Right renal pelvis (tissue), 4 donors: ENCODE measurements at regions not wholly inside any gene's neighbourhood (a gene's known extent, or its start where the extent isn't known, plus 50 kb on each side); places are given as distances from the start of the nearest gene placed in this dataset.
"Not testable (repeated sequence)": the region's sequence is repeated elsewhere in the genome, so short reads cannot be mapped to it uniquely, and the experiment has no call there.

Source experiments
- DNase-seq, 4 donors: peaks; one replicate each; pipeline ENCODE4 v3.0.0-alpha.2; 2013; ENCODE audit warnings: low read depth in 4 of 4, low spot score in 3 of 4, missing footprints in 1 of 4

DNA sequence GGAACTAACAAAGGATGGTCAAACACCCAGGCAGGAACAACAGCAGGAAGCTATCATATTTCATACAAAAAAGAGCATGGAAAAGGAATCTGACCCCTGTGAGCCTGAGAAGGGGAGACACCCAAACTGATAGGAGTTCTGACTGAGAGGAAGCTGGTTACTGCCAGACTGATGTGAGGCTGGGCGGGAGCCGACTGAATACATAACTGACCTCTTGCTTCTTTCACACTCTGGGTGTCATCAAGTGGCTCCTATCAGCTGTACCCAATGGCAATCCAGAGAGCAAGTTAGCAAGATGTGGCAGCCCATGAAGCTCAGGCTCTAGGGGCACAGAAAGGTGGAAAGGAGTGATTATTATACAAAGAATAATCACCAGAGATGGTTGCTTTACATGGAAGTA lies 795.1 kb upstream of the HS3ST5 start:
- no peak for DNase-seq

DNA sequence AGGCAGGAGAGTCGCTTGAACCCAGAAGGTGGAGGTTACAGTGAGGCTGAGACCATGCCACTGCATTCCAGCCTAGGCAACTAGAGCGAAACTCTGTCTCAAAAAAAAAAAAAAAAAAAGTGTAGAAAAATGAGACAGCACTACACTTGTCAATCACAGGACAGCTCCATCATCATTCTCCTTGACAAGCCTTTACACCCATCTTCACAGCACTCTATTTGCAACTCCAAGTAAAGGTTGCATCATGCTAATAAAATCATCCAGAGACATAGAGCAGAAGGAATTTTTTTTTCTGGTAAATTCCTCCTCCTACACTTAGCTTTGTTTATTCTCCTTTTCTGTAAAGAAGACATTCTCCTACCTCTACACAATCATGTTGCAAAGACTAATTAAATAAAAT lies 791.0 kb upstream of the HS3ST5 start:
- DNase-seq, result no peak

DNA sequence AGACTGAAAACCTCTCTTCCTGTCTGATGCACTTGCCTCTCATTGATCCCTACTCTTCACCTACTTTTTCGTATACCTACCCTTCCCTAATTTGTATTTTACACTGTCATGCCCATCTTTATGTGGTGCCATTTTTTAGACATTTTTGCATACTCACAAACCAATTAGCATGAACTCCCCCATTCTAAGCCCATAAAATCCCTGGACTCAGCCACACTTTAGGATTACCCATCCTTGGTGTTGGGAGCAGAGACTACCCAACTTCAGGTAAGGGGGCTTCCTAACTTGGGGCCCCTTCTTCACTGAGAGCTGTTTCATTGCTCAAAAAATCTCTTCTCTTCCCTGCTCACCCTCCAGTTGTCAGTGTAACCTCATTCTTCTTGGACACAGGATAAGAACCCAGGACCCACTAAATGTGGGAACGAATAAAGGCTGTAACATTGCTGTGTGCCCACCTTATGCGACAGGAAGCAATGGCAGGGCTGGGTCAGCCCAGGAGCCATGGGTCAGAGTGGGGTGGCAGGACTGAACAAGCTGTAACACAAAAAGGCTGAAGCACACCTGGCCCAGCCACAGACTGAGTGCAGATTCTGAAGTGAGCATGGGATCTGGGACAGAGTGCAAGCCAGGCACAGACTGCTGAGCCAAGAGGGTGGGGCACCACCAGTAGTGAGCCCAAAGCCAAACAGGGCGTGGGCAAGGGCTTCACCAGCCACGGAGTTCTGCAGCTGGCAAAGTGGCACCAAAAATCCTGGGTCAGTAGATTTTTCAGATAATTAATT lies 789.1 kb upstream of the HS3ST5 start:
- no peak for DNase-seq

DNA sequence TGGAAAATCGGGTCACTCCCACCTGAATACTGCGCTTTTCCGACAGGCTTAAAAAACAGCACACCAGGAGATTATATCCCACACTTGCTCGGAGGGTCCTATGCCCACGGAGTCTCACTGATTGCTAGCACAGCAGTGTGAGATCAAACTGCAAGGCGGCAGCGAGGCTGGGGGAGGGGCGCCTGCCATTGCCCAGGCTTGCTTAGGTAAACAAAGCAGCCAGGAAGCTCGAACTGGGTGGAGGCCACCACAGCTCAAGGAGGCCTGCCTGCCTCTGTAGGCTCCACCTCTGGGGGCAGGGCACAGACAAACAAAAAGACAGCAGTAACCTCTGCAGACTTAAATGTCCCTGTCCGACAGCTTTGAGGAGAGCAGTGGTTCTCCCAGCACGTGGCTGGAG lies 778.7 kb upstream of the HS3ST5 start:
- DNase-seq, result not testable (repeated sequence)

- DNase-seq, result no peak
These were observed 777.6 kb upstream of the HS3ST5 start for GRCh38 chr6:115120391-115120790.

- DNase-seq, result no peak
These were observed 748.6 kb upstream of the HS3ST5 start for GRCh38 chr6:115091461-115091860.

DNA sequence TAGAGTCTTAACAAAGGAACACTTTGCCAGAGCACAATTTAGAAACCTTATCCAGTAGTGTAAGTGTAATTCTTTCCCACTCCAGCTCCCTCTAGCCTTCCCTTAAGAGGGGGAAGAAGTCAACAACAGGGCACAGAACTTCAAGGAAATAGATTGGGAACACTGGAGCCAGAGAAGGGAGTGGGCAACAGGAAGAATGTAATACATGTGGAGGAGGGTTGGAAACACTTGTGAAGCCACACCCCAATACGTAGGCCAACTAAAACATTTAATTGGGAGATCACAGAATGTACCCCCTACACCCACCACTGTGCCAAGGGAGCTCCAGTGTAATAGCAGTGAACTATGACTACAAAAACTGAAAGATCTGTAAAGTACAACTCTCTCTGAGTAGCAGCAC lies 735.7 kb upstream of the HS3ST5 start:
- no peak for DNase-seq

DNA sequence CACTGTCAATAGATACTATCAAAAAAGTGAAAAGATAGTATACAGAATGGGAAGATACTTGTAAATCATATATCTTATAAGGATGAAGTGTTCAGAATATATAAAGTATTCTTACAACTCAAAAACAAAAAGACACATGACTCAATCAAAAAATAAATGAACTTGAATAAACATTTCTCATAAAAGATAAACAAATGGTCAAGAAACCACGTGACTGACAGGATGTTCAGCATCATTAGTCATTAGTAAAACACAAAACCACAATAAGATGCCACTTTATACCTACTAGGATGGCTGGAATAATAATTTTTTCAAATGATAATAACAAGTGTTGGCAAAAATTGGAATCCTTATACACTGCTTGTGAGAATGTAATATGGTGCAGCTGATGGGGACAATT lies 729.1 kb upstream of the HS3ST5 start:
- no peak for DNase-seq

GRCh38 chr6:115067690-115068447 lies 725.0 kb upstream of the HS3ST5 start:
- no peak for DNase-seq

DNA sequence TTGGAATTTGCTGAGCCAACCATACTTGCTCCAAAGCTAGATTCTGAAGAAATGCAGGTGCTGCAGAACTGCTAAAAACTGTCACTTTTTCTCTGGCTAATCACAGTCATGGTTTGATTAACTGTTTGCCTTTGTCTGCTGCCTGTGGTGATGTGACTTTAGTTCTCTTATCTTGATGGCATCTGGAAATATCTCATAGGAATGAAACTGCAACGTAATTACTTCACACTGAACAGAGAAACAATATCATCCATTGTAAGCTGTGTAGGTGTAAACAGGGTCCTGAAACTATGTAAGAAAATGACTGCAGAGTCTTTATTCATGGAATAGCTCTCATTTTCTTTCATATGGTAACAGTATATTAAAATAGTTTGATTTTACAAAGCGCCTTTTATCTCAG lies 721.9 kb upstream of the HS3ST5 start:
- DNase-seq, result no peak

DNA sequence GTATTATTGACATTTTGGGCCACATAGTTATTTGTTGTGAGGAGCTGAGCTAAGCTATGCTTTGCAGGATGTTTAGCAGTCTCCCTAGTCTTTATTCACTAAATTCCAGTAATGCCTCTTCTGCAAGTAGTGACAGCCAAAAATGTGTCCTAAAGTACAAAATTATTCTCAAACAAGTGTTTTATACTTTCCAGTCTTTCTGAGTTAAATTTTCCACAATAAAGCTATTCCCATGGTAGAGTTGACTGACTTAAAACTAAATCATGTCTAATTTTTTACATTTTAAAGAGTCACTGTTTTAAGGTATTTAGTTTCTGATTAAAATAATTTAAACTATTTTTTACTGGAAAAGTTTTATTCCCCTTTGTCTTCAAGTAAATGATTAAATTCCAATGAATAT lies 717.8 kb upstream of the HS3ST5 start:
- no peak for DNase-seq

GRCh38 chr6:115058414-115059211 lies 715.8 kb upstream of the HS3ST5 start:
- DNase-seq, result no peak

- DNase-seq, result no peak
These were observed 712.8 kb upstream of the HS3ST5 start for GRCh38 chr6:115055579-115055978.

DNA sequence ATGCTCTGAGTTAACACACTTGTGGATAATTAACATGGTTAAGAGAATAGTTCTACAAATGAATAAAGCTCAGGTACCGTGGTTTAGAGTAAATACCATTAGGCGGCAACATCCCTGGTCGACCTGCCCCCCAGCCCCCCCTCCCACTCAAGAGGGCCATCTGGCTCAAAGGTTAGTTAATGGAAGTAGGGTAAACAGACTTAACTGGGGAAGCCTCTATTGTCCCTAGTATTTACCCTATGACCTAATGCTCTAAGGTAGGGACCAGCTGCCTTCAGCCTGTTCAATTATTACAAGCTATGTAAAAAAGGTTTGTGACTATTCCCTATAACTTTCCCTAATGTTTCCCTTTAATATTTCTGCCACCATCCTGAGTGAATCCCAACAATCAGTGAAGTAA lies 711.4 kb upstream of the HS3ST5 start:
- not testable (repeated sequence) for DNase-seq

DNA sequence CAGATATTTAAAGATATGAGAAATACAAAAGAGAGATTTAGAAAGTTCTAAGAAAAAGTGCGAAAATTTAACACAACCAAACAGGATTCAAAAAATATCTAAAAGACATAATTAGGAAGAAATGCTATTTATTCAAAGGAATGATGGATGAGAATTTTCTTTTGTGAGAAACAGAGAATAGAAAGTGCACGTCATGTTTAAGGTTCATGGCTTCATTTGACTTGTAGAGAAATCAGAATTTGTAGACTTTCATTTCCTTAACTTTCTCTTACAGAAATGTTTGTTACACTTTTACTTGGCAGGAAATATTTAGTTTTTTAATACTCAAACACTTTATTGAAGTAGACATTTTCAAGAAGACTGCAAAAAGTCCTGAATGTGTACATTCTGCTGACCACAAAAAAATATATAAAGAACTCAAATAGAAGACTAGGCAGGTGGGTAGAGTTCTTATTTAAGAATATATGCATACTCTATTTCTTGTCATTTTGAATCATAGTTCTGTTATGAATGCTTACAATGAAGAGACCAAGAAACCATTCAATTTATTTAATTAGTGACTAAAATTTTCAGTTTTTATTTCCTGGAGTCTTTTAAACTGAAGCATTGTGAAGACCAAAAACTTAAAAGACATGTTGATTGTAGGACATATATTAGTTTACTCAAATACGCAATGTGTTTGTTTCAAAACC lies 710.5 kb upstream of the HS3ST5 start:
- no peak for DNase-seq

DNA sequence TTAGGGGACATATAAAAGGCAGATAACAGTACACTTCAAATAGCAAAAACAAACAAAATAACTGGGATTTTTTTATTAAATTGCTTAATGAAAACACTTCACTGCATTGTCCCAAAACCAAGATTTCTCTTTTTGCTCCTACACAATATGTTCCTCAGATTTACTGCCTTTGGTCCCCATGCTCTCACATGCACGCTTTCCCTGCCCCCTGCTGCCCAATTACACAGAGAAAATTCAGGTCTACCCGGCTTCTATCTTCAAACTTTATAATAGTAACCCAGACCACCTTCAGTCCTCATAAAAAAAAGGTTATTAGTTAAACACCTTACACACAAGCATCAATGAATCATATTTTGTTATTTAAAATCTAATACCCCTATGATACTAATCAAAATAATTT lies 673.8 kb upstream of the HS3ST5 start:
- no peak for DNase-seq

GRCh38 chr6:115004982-115005381 lies 662.2 kb upstream of the HS3ST5 start:
- DNase-seq, result no peak

DNA sequence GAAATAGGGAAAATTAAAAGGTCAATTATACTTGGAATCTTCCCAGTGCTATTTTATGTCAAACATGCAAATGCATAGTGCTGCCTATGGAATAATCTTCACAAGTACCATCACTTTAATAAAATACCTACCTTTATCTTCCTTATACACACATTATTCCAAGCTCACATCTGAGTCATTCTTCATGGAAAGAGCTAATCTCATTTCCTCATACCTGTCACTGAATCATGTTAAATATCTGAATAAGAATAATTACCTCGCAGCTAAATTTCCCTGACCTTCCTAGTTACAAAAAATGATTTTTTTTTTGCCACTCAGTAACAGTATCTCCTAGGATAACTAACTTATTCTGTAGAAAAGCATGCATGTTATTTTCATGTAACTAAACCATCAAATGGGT lies 661.4 kb upstream of the HS3ST5 start:
- DNase-seq, result no peak

GRCh38 chr6:115001731-115002350 lies 659.0 kb upstream of the HS3ST5 start:
- no peak for DNase-seq

- no peak for DNase-seq
These were observed 657.9 kb upstream of the HS3ST5 start for GRCh38 chr6:115000736-115001135.
